NCI-H510A treated with DMSO at 0.1 percent for 48 hours (cell line): ENCODE measurements at regions not wholly inside any gene's neighbourhood (a gene's known extent, or its start where the extent isn't known, plus 50 kb on each side); places are given as distances from the start of the nearest gene placed in this dataset.
A peak's percentile ranks its signal among the peaks of the same experiment; 100 is the strongest.

Experiments
- DNase-seq: peaks from one replicate; lab custom pipeline; 2025; lab: John Stamatoyannopoulos, UW

DNA sequence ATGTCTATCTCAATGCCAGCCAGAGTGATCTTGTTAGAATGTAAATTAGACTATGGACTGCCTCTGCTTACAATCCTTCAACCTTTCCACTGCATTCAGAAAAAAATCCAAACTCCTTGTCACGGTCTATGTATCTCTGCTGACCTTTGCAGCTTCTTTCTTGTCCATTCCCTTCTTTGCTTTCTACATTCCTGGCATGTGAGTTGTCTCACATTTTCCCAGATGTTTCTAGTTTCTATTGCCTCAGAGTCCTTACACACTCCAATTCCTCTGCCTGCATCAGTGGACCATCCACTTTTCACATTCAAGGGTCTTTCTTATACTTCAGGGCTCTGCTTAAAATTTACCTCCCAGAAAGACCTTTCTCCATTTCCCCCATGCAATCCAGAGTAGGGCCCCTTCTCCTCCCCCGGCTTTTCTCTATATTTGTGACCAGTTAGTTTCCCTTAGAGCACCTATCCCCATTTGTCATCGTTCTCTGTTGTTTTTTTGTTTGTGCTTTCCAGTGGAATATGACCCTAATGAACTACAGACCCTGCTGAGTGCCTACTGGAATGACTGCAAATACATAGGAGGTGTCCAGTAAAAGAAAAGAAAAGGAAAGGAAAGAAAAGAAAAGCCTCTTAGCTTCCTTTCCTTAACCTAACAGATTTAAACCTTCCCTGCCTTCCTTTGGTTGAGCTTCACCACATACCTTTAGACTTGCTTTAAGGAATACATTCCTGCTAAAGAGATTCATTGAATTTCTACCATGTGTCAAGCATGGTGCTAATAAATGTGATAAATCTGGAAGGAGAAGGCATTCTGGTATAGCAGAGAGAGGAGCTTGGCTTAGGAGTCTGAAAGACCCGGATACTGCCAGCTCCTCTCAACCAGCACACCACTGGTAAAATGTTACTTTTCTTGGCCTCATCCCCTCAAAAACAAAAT is 102.0 kb downstream of the DIRAS3 start:
- no peak for DNase-seq

DNA sequence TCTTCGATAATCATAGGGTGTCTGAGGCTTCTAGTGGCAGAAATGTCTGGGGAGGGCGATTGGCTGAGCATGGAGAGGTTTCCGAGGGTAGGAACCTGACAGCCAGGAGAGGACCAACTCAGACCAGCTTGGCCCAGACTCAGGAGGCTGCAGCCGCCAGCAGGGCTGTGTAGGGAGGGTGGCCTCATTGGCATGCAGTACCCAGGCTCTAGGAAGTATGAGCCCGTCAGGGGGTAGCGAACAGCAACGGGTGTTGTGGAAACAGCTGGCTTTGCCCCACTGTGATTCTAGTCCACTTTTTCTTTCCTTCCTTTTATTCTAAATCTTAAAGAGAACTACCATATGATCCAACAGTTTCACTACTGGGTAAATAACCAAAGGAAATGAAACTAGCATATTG is 103.3 kb downstream of the DIRAS3 start:
- DNase-seq: no peak

DNA sequence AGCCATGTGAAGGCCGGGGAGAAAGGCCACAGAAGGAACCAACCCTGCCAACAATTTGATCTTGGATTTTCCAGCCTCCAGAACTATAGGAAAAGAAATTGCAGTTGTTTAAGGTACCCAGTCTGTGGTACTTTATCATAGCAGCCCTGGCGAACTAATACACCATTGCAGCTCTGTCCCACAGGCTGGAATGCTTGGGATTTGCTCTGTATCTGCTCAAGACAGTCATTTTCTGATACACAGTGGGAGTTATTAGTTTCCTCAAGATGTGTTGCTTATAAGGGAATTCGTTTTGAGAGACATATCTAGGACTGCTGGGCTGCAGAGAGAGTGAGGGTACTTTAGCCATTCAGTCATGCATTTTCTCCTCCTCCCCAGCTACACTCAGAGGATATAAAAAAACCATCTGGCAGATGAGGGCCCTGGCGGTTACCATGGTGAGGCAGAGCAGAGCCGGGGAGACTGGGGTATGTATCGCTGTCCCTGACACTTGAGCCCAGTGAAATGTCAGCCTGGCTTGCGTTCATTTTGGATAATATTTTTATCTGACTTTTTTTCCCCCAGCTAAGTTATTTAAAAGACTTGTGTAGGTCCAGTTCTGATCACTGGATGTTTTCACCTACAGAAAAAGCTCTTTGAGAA is 104.6 kb downstream of the DIRAS3 start:
- peak; percentile 84 for DNase-seq

DNA sequence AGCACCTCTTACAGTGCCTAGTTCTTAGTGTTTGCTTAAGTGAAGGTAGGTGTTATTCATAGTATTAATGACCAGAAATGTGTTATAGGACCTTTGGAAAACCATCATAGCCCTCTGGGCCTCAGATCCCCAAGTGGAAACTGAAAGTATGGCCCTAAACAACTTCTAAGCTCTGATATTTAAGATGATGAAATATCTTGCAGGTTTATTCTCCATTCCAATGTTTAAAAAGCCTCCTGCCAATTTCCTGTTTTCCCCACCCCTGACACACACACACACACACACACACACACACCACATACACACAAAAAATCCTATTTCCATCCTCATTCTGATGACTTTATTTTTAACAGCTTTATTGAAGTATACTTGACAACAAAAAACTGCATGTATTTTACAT is 108.2 kb downstream of the DIRAS3 start:
- no peak for DNase-seq

DNA sequence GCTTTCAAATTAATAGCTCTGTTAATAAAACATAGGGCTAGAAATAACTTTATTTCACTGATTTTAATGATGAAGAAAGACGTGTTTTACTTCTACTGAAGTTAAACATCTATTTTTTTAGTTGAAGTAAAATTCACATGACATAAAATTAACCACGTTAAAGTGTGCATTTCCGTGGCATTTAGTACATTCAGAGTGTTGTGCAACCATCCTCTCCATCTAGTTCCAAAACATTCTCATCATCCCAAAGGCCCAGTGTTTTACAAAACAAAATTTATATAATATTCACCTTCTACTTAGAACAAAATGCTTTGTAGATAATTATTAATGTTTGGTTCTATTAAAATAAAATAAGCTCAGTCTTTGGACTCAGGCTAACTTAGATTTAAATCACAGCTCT is 108.5 kb upstream of the GNG12 start:
- no peak for DNase-seq

DNA sequence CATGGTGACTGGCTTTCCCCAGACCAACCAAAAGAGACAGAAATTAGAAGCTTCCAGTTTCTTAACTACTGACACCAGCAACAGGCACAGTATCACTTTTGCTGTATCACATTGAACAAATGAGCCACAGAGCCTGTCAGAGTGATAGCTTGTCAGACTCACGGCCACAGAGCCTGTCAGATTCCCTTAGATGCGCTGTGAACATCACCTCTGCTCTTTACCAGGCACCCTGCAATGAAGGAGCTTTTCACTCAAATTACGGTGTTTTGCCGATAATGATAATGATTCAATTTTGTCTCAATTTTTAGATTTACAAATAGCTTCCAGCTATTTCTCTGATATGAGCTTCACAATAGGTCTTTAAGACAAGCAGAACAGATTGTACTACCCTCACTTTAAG is 107.9 kb upstream of the GNG12 start:
- DNase-seq: no peak

DNA sequence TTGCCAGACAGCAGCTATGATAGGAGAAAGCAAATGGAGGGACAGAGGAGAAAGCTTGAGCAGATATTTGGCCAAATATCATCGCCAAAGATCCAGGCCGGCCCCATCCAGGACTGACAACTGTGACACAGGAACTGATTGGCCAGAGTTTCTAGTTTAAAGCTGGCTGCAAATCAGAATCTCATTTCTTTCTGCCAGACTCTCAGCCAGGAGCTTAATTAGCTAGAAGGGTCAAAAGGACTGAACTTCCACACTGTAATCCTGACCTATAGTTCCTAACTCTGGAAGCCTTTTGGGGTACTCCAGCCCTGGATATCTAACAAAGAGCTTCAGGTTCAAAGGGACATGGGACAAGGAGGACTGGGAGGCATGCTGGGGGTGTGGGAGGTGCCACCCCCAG is 106.7 kb upstream of the GNG12 start:
- no peak for DNase-seq

DNA sequence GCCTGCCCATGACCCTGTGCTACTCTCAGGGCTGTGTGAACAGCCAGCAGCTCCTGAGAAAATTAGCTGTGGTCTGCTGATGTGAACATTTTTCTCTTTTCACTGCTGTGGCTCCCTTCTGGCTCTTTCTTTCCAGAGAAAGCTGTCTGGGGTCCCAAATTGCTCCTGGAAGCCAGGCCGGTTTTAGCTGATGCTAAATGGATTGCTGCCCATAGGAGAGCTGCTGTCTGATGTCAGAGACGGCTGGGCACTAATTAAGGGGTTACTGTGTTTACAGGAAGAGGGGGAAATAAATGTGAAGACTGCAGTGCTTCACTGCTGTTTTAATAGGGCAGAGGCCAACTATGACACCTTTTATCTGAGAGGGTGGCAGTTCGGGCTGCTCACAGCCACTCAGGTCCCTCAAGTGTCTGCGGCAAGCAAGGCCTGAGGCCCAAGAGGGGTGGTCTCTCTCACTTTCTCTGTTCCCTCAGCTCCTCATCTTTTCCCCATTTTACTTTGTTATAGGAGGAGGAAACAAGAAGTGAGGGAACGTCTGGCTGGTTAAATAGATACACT is 106.0 kb upstream of the GNG12 start:
- no peak for DNase-seq

DNA sequence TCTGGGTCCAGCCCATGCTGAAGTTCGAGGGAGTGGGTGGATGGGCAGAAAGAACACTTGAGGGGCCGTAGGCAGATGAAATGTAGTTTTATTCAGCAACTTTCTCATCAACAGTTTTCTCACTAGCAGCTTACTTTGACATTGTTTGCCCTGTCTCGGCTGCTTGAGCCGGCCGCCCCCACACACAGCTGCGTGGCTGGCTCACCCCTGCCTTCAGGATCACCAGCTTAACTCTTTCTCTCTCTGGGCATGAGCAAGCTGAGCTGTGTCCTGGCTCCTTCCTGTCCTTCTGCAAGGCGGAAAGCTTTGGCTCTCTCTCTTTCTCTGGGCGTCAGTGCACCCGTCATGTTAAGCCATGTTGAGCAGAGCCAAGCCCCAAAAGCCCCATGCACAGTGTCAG is 104.4 kb upstream of the GNG12 start:
- no peak for DNase-seq

DNA sequence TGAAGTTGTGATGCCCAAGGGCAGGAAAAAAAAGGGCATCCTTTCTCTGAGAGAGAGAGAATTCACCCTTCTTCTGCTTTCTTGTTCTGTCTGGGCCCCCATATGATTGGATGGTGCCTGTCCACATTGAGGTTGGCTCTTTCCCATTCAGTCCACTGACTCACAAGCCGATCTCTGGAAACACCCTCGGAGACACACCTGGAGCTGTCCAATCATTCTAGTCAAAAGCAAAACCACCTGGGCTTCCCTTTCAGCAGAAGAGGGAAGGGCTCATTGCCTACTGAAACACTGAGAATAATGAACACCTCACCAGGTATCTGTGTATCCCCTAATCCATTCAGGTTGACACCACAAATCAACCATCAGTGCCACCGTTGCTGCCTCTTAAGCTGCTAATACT is 103.7 kb upstream of the GNG12 start:
- no peak for DNase-seq

DNA sequence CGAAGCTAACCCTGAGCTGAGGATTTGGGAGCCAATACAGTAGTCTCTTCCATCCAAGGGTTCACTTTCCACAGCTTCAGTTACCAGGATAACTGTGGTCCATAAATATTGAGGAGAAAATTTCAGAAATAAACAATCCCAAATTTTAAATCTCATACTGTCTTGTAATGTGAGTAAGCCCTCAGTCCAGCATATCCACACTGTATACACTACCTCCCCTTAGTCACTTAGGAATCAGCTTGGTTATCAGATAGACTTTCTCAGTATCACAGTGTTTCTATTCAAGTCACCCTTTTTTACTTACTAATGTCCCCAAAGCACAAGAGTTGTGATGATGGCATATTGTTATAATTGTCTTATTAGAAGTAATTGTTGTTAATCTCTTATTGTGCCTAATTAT is 102.3 kb upstream of the GNG12 start:
- DNase-seq: no peak

DNA sequence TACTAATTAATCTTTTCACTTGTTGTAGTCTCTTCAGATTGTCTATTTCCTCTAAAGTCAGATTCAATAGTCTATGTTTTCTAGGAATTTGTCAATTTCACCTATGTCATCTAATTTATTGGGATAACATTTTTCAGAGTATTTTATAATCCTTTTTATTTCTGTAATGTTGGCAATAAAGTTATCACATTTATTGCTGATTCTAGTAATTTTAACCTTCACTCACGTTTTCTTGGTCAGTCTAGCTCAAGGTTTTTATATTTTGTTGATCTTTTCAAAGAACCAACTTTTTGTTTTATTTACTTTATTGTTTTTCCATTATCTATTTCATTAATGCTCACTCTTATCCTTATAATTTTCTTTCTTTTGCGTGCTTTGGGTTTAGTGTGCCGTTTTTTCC is 97.9 kb upstream of the GNG12 start:
- DNase-seq: no peak

DNA sequence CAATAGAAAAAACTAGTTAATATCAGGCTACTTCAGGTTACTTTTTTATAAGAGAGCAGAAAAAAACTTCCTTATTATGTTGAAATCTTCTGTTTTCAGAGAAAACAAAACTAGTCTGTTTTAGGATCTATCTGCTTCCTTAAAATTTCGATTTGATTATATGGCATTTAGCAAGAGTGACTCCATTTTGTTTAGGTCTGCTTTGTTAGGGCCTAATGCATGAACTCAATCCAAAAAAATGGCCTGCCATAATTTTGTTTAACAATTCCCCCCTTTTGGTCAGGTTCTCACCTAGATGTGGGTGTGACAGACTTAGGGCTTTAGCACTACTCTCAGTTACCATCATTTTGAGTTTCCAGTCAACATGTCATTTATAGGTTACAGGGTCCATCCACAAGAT is 89.8 kb upstream of the GNG12 start:
- no peak for DNase-seq

DNA sequence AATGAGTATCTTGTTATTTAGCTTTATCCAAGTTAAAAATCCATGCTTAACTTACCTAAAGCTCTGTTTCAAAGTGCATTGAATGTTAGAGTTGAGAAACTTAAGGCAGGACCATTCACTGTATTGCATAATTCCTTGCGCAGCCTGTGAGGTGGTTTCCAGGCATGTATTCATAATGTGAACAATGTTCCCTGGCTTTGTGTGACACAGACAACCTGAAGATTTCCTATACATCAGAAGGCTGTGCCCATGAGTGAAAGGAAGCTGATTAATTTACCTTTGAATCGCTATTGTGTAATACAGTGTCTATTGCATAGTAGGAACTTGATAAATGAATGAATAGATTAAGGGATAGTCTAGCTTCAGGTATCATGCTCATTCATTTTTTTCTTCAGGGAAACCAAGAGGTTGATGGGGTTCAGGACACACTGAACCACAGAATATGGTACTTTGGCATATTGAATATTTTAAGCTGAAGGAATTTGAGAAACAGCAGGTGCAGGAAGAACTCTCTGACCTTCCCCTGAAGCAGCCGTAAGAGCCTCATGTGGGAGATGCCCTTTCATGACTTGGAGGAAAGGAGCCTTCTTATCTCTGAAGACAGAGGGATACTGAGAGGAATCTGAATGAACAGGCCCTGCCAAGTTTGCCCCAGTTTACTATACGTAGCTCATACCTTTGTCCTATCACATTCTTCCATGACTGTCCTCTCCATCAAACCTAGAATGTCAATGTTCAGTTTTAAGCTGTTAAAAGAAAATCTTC is 88.6 kb upstream of the GNG12 start:
- no peak for DNase-seq

DNA sequence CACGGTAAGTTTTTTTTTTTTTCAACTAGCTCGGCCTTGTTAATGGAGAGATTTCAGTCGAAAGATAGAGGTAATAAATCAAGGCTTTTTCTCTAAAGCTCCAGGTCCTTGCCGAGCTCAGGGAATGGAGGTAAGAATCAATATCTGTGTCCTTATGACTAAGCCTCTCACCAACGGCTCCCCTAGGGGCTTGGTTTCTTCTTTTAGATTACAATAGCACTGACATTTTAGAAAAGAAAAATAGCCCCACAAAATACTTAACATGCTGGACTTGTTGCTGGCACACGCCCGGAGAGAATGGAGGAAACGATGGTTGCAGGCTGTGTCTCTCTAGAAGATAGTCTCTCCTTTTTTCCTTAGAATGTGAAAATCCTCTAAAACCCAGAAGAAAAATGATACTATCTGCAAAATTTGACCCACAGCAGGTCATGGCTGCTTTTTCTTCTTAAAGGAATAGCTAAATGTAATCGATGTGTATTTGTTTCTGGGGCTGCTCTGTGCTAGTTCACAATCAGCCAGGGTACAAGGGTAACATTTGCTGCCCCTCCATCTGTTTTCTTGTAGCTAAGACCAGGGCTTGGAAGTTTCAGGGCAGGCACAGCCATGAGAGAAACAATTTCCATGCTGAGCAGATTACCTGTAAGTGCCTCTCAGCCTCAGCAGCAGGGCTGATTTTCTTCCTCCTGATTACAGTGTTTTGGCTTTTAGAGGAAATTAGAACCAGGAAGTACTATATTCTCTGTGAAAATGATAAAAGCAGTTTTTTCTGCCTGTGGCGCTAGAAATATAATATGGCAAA is 86.2 kb upstream of the GNG12 start:
- DNase-seq: no peak

DNA sequence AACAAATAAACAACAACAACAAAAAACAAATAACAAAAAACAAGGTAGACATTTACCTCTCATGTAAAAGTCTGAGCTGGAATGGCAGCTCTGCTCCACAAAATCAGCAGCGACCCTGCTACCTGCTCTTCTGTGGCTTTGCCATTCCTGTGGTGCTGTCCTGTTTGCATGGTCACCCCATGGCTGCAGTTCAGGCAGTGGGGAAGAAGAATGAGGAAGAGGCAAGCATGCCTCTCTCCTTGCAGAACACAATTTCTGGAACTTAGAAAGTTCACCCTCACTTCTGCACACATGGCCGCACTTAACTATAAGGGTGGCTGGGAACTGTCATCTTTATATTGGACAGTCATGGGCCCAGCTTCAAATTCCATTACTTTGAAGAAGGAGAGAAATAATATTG is 84.8 kb upstream of the GNG12 start:
- DNase-seq: no peak

DNA sequence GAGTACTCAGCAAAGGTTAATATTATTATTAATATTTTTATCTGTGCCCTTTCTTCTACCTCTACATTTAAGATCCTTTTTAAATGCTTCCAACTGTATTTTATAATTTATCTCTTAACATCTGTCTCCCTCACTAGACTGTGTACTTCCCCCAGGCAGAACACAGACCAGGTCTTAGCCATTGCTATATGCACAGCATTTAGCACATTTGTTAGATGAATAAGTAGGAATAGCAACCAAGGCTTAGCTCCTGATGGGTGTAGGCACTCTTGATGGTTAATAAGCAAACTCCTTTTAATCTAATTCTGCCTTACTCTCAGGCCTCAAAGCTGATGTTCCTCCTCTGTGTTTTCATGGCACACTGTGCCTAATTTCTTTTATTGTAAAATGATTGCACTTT is 83.7 kb upstream of the GNG12 start:
- no peak for DNase-seq

DNA sequence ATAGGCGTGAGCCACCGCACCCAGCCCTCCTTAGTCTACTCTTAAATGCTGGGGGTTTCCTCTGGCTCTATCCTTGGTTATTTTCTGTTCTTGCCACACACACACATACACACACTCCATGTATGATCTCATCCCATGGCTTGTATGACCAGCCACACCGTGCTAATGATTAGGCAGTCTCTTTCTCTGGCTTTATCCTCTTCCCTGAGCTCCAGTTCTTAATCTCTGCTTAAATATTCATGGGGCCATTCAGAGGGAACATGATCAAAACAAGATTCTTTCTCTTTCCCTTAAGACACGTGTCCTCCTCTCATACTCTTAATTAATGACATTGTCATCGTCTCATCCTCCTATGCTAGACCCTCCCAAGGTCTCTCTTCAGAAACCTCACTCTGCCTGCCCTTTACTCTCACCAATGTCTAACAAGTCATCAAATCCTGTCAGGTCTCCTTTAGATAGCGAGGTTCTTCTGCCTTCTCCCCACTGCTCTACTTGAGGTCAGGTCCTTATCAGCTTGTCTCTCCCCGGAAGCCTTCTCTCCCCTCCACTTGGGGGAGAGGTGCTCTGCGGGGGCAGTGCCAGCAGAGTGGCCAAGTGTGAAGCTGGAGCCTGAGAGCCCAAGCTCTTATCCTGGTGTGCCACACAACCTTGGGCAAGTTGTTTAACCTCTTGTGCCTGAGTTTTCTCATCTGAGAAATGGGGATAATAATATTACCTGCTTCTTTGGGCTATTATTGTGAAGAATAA is 83.0 kb upstream of the GNG12 start:
- DNase-seq: no peak

DNA sequence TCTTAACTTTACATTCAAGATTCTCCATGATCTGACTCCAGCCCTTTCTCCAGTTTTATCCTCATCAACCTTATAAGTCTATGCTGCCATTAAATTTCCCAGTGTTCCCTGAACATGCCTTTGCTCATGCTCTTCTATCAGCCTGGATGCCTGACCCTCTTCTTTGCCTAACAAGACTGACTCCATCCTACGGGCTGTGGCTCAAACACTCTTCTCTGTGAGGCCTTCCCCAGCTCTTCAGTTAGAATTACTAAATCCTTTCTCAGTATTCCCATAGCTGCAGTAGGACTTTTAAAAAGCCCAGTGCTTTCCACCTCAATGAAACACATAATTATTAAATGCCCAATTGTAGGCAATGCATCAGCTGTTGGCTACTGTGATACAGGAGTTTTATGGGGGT is 76.5 kb upstream of the GNG12 start:
- no peak for DNase-seq

DNA sequence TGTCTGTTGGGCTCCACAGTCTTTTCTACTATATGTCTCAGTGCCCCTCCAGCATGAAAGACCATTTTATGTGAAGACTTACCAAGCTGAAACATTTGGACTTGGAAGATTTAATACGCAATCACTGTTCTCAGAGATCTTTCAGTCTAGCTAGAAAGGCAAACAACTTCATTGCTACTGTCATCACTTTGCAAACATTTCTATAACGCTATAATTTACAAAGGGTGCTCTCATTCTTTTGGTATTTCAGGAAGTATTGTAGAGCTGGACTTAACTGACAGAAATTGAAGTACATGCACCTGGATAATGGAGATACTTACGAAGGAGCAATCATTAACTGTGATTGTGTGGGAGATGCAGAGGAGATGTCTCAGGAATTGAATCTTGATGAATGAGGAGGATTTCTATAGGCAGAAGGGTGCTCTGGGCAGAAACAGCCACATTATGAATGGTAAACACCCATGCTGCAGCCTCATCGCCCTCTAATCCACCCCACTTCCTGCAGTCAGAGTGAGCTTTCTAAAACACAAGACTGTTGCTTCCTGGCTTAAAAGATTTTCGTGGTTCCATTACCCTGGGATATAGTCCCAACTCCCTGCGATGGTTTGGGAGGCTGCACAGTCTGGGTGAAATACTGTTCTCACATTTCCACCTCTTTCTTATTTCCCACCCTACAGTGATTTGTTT is 75.1 kb upstream of the GNG12 start:
- no peak for DNase-seq
